ENCODE measurements at regions not wholly inside any gene's neighbourhood (a gene's known extent, or its start where the extent isn't known, plus 50 kb on each side); places are given as distances from the start of the nearest gene placed in this dataset.
"Not testable (repeated sequence)": the region's sequence is repeated elsewhere in the genome, so short reads cannot be mapped to it uniquely, and the experiment has no call there.

- DNase-seq (ENCODE audit: low spot score): no peak
- no peak for TF ChIP-seq CTCF (IDR thresholded peaks at IDR 0.05; ENCODE audit: extremely low read depth, missing control alignments)
Measured at GRCh38 chr10:8403711-8404371, 349.4 kb downstream of the GATA3 start.

- no peak for TF ChIP-seq CTCF (IDR thresholded peaks at IDR 0.05; ENCODE audit: extremely low read depth, missing control alignments)
- DNase-seq (ENCODE audit: low spot score): peak; percentile 15
Measured at GRCh38 chr10:8404721-8405120, 350.2 kb downstream of the GATA3 start.

GRCh38 chr10:8405596-8405995 lies 351.1 kb downstream of the GATA3 start:
- DNase-seq (ENCODE audit: low spot score): no peak
- TF ChIP-seq CTCF (IDR thresholded peaks at IDR 0.05; ENCODE audit: extremely low read depth, missing control alignments): no peak

- TF ChIP-seq CTCF (IDR thresholded peaks at IDR 0.05; ENCODE audit: extremely low read depth, missing control alignments): no peak
- DNase-seq (ENCODE audit: low spot score): no peak
Measured at GRCh38 chr10:8407501-8408021, 353.1 kb downstream of the GATA3 start.

GRCh38 chr10:8410506-8410905 lies 356.0 kb downstream of the GATA3 start:
- no peak for DNase-seq (ENCODE audit: low spot score)
- no peak for TF ChIP-seq CTCF (IDR thresholded peaks at IDR 0.05; ENCODE audit: extremely low read depth, missing control alignments)

GRCh38 chr10:8412541-8412940 lies 358.1 kb downstream of the GATA3 start:
- DNase-seq (ENCODE audit: low spot score): no peak
- TF ChIP-seq CTCF (IDR thresholded peaks at IDR 0.05; ENCODE audit: extremely low read depth, missing control alignments): no peak

- not testable (repeated sequence) for DNase-seq (ENCODE audit: low spot score)
Measured at GRCh38 chr10:8415029-8415428, 360.5 kb downstream of the GATA3 start.

- peak; percentile 20 for DNase-seq (ENCODE audit: low spot score)
- TF ChIP-seq CTCF (IDR thresholded peaks at IDR 0.05; ENCODE audit: extremely low read depth, missing control alignments): no peak
Measured at GRCh38 chr10:8416192-8416701, 361.8 kb downstream of the GATA3 start.

All from GM20000 (cell line).